ENCODE measurements at regions not wholly inside any gene's neighbourhood (a gene's known extent, or its start where the extent isn't known, plus 50 kb on each side); places are given as distances from the start of the nearest gene placed in this dataset.

GRCh38 chr4:36414248-36414647, 132.8 kb downstream of the DTHD1 start:
- Histone ChIP-seq H3K9me3 (no peaks in the 10 kb centered on the region), H3K4me1 (no peaks in the 10 kb centered on the region), H3K4me3 (no peak overlapping the region), H3K27me3 (no peaks in the 10 kb centered on the region), H3K36me3 (no peaks in the 10 kb centered on the region), H3K27ac (no peak overlapping the region)
- DNase-seq, result no peak
- in situ Hi-C loops (cut with MboI; ENCODE audit: low sequenced_read_pairs in 4 of 4), result no loop called here
- ATAC-seq, result no peak
- intact Hi-C loops (cut with DNase I; ENCODE audit: low total_unique reads), result no loop called here
- TF ChIP-seq POLR2A (IDR thresholded peaks at IDR 0.05), result no peak
- TF ChIP-seq CTCF (IDR thresholded peaks at IDR 0.05 in 4 of 5, conservative IDR thresholded peaks at IDR 0.05 in 1 of 5), result no peak

- DNase-seq (no peak), ATAC-seq (no peak)
- Histone ChIP-seq H3K27me3 (no peaks in the 10 kb centered on the region), H3K9me3 (no peaks in the 10 kb centered on the region), H3K27ac (no peak overlapping the region), H3K4me3 (no peak overlapping the region), H3K4me1 (no peaks in the 10 kb centered on the region), H3K36me3 (no peaks in the 10 kb centered on the region)
- TF ChIP-seq POLR2A (IDR thresholded peaks at IDR 0.05) (no peak), CTCF (IDR thresholded peaks at IDR 0.05 in 4 of 5, conservative IDR thresholded peaks at IDR 0.05 in 1 of 5) (no peak)
- in situ Hi-C loops (cut with MboI; ENCODE audit: low sequenced_read_pairs in 4 of 4), result no loop called here
- intact Hi-C loops (cut with DNase I; ENCODE audit: low total_unique reads), result no loop called here
These were observed 135.7 kb downstream of the DTHD1 start for GRCh38 chr4:36417146-36417545.

GRCh38 chr4:36420111-36420679, 138.8 kb downstream of the DTHD1 start:
- in situ Hi-C loops (cut with MboI; ENCODE audit: low sequenced_read_pairs in 4 of 4) (no loop called here), intact Hi-C loops (cut with DNase I; ENCODE audit: low total_unique reads) (no loop called here)
- no peak for ATAC-seq
- no peak for DNase-seq
- no peak overlapping the region for H3K4me3 ChIP-seq
- TF ChIP-seq POLR2A (IDR thresholded peaks at IDR 0.05), result no peak
- no peak for TF ChIP-seq CTCF (IDR thresholded peaks at IDR 0.05 in 4 of 5, conservative IDR thresholded peaks at IDR 0.05 in 1 of 5)
- H3K4me1 ChIP-seq, result no peaks in the 10 kb centered on the region
- H3K27ac ChIP-seq, result no peak overlapping the region
- no peaks in the 10 kb centered on the region for H3K27me3 ChIP-seq
- H3K9me3 ChIP-seq, result no peaks in the 10 kb centered on the region
- H3K36me3 ChIP-seq, result no peaks in the 10 kb centered on the region

GRCh38 chr4:36422607-36423006, 141.2 kb downstream of the DTHD1 start:
- Histone ChIP-seq H3K36me3 (no peaks in the 10 kb centered on the region), H3K4me1 (no peaks in the 10 kb centered on the region), H3K27me3 (no peaks in the 10 kb centered on the region), H3K9me3 (no peaks in the 10 kb centered on the region), H3K27ac (no peak overlapping the region), H3K4me3 (no peak overlapping the region)
- intact Hi-C loops (cut with DNase I; ENCODE audit: low total_unique reads), result no loop called here
- DNase-seq, result no peak
- no peak for ATAC-seq
- TF ChIP-seq POLR2A (IDR thresholded peaks at IDR 0.05), result no peak
- TF ChIP-seq CTCF (IDR thresholded peaks at IDR 0.05 in 4 of 5, conservative IDR thresholded peaks at IDR 0.05 in 1 of 5), result no peak
- in situ Hi-C loops (cut with MboI; ENCODE audit: low sequenced_read_pairs in 4 of 4), result no loop called here

GRCh38 chr4:36426741-36427140, 145.3 kb downstream of the DTHD1 start:
- in situ Hi-C loops (cut with MboI; ENCODE audit: low sequenced_read_pairs in 4 of 4), result no loop called here
- no peaks in the 10 kb centered on the region for H3K4me1 ChIP-seq
- intact Hi-C loops (cut with DNase I; ENCODE audit: low total_unique reads), result no loop called here
- no peaks in the 10 kb centered on the region for H3K36me3 ChIP-seq
- TF ChIP-seq POLR2A (IDR thresholded peaks at IDR 0.05) (no peak), CTCF (IDR thresholded peaks at IDR 0.05 in 4 of 5, conservative IDR thresholded peaks at IDR 0.05 in 1 of 5) (no peak)
- H3K27me3 ChIP-seq, result no peaks in the 10 kb centered on the region
- ATAC-seq, result no peak
- no peak for DNase-seq
- no peak overlapping the region for H3K27ac ChIP-seq
- H3K4me3 ChIP-seq, result no peak overlapping the region
- no peaks in the 10 kb centered on the region for H3K9me3 ChIP-seq

Measured in gastrocnemius medialis (tissue), 4 donors.